ENCODE measurements at regions not wholly inside any gene's neighbourhood (a gene's known extent, or its start where the extent isn't known, plus 50 kb on each side); places are given as distances from the start of the nearest gene placed in this dataset.

- Histone ChIP-seq H3K36me3 (ENCODE audit: control insufficient read depth, insufficient read depth, low read length) (no peaks in the 10 kb centered on the region), H3K4me3 (ENCODE audit: low read depth in 2 of 2, low read length in 2 of 2) (no peak overlapping the region), H3K27me3 (ENCODE audit: control insufficient read depth, insufficient read depth, low read length) (peaks cover 13% of the 10 kb centered on the region), H3K9me3 (ENCODE audit: control insufficient read depth, insufficient read depth, low read depth, low read length) (no peaks in the 10 kb centered on the region), H3K4me1 (ENCODE audit: control insufficient read depth, insufficient read depth, low read length) (no peaks in the 10 kb centered on the region), H3K27ac (ENCODE audit: low read length) (no peak overlapping the region)
- ATAC-seq, result no peak
- TF ChIP-seq CTCF (IDR thresholded peaks at IDR 0.05) (0 out of 2 replicates have a peak, but pooled peaks have one; percentile 7), REST (IDR thresholded peaks at IDR 0.05; ENCODE audit: insufficient read depth in 1 of 2, low read depth in 2 of 2, low read length in 1 of 2) (no peak)
- CTCF ChIA-PET, result no interaction called here
- DNase-seq (ENCODE audit: low read depth, low spot score), result no peak
- POLR2A ChIA-PET, result no interaction called here
- in situ Hi-C loops (cut with HindIII; ENCODE audit: low pct_unique_long_range_greater_than_20kb, low sequenced_read_pairs) (no loop called here), intact Hi-C loops (cut with micrococcal nuclease; ENCODE audit: unreplicated experiment) (no loop called here)
- BruUV-seq (replicated peaks), result no TSS peak
Measured at GRCh38 chr6:3549314-3549940, 92.6 kb upstream of the SLC22A23 start.

GRCh38 chr6:3546121-3546520 lies 89.3 kb upstream of the SLC22A23 start:
- Histone ChIP-seq H3K4me3 (ENCODE audit: low read depth in 2 of 2, low read length in 2 of 2) (no peak overlapping the region), H3K27ac (ENCODE audit: low read length) (no peak overlapping the region), H3K27me3 (ENCODE audit: control insufficient read depth, insufficient read depth, low read length) (peaks cover 10% of the 10 kb centered on the region), H3K36me3 (ENCODE audit: control insufficient read depth, insufficient read depth, low read length) (no peaks in the 10 kb centered on the region), H3K9me3 (ENCODE audit: control insufficient read depth, insufficient read depth, low read depth, low read length) (no peaks in the 10 kb centered on the region), H3K4me1 (ENCODE audit: control insufficient read depth, insufficient read depth, low read length) (no peaks in the 10 kb centered on the region)
- ATAC-seq, result no peak
- no TSS peak for BruUV-seq (replicated peaks)
- no peak for TF ChIP-seq CTCF (IDR thresholded peaks at IDR 0.05)
- no peak for TF ChIP-seq TCF7L2 (IDR thresholded peaks at IDR 0.05; ENCODE audit: low read depth, low read length)
- TF ChIP-seq REST (IDR thresholded peaks at IDR 0.05; ENCODE audit: insufficient read depth in 1 of 2, low read depth in 2 of 2, low read length in 1 of 2), result no peak
- no peak for TF ChIP-seq POLR2AphosphoS5 (IDR thresholded peaks at IDR 0.05; ENCODE audit: low read depth, low read length)
- POLR2A ChIA-PET, result no interaction called here
- in situ Hi-C loops (cut with HindIII; ENCODE audit: low pct_unique_long_range_greater_than_20kb, low sequenced_read_pairs) (no loop called here), intact Hi-C loops (cut with micrococcal nuclease; ENCODE audit: unreplicated experiment) (no loop called here)
- DNase-seq (ENCODE audit: low read depth, low spot score), result no peak
- CTCF ChIA-PET, result no interaction called here
